Neuronal stem cell (in vitro differentiated cells): ENCODE measurements at regions not wholly inside any gene's neighbourhood (a gene's known extent, or its start where the extent isn't known, plus 50 kb on each side); places are given as distances from the start of the nearest gene placed in this dataset.
A peak's percentile ranks its signal among the peaks of the same experiment; 100 is the strongest.

Source experiments
- DNase-seq: peaks from one replicate; pipeline ENCODE4 v3.0.0-alpha.2; 2013; ENCODE audit warnings: low spot score
- H2AFZ ChIP-seq: one replicate; pipeline ENCODE4 v1.6.1; 2013; ENCODE audit warnings: mild to moderate bottlenecking, low read length, inconsistent platforms
- H2AK5ac ChIP-seq: 2 replicates; pipeline ENCODE4 v1.6.1; 2013; ENCODE audit warnings: low read depth, mild to moderate bottlenecking, inconsistent platforms, low read length, moderate library complexity, mixed read lengths
- H2BK120ac ChIP-seq: 2 replicates; pipeline ENCODE4 v1.6.1; 2013; ENCODE audit warnings: low read depth, mild to moderate bottlenecking, inconsistent platforms, low read length, moderate library complexity, mixed read lengths
- H2BK12ac ChIP-seq: one replicate; pipeline ENCODE4 v1.6.1; 2013; ENCODE audit warnings: low read length, inconsistent platforms
- H2BK15ac ChIP-seq: 2 replicates; pipeline ENCODE4 v1.6.1; 2013; ENCODE audit warnings: mild to moderate bottlenecking, low read length, inconsistent platforms, mixed read lengths
- H2BK5ac ChIP-seq: one replicate; pipeline ENCODE4 v1.6.1; 2013; ENCODE audit warnings: inconsistent platforms, mild to moderate bottlenecking, low read length, moderate library complexity
- H3K14ac ChIP-seq: one replicate; pipeline ENCODE4 v1.6.1; 2013; ENCODE audit warnings: low read length, inconsistent platforms
- H3K18ac ChIP-seq: 2 replicates; pipeline ENCODE4 v1.6.1; 2013; ENCODE audit warnings: low read length, inconsistent platforms
- H3K23ac ChIP-seq: 2 replicates; pipeline ENCODE4 v1.6.1; 2013; ENCODE audit warnings: low read depth, mild to moderate bottlenecking, mixed read lengths, low read length, inconsistent platforms; ENCODE audit not compliant: poor library complexity
- H3K27ac ChIP-seq: replicated peaks from 3 replicates; pipeline ENCODE4 v1.5.1; 2013; ENCODE audit warnings: low read length, inconsistent platforms
- H3K27me3 ChIP-seq, 3 experiments: 2 replicates each; pipeline ENCODE4 v1.6.1; 2013; ENCODE audit warnings: low read length in 3 of 3, mild to moderate bottlenecking in 2 of 3, inconsistent platforms in 1 of 3, low read depth in 1 of 3, mixed read lengths in 1 of 3, moderate library complexity in 1 of 3; ENCODE audit not compliant: control insufficient read depth in 3 of 3, insufficient read depth in 3 of 3
- H3K36me3 ChIP-seq, 2 donors: replicated peaks in 1 of 2; 2 replicates each; pipeline ENCODE4 v1.6.1; 2013; ENCODE audit warnings: low read length in 2 of 2; ENCODE audit not compliant: control insufficient read depth in 2 of 2, insufficient read depth in 2 of 2
- H3K4ac ChIP-seq: 2 replicates; pipeline ENCODE4 v1.6.1; 2013; ENCODE audit warnings: inconsistent platforms, mild to moderate bottlenecking, low read length, moderate library complexity
- H3K4me1 ChIP-seq, 2 donors: 1 replicate in 1 of 2; 2 replicates in 1 of 2; pipeline ENCODE4 v1.6.1; 2013; ENCODE audit warnings: low read length in 2 of 2, low read depth in 1 of 2; ENCODE audit not compliant: control insufficient read depth in 2 of 2, insufficient read depth in 1 of 2
- H3K4me2 ChIP-seq: one replicate; pipeline ENCODE4 v1.6.1; 2013; ENCODE audit warnings: mild to moderate bottlenecking, low read length, inconsistent platforms; ENCODE audit not compliant: insufficient read depth, poor library complexity, severe bottlenecking
- H3K4me3 ChIP-seq, 2 donors: 2 replicates each; pipeline ENCODE4 v1.5.1; 2013; ENCODE audit warnings: low read length in 2 of 2, mild to moderate bottlenecking in 2 of 2, inconsistent platforms in 1 of 2, moderate library complexity in 1 of 2
- H3K79me1 ChIP-seq: one replicate; pipeline ENCODE4 v1.6.1; 2013; ENCODE audit warnings: low read depth, mild to moderate bottlenecking, inconsistent platforms, low read length, moderate library complexity
- H3K9ac ChIP-seq: one replicate; pipeline ENCODE4 v1.6.1; 2013; ENCODE audit warnings: mild to moderate bottlenecking, low read depth, low read length, inconsistent platforms; ENCODE audit not compliant: poor library complexity
- H3K9me3 ChIP-seq, 2 donors: replicated peaks in 1 of 2; 2 replicates each; pipeline versions ENCODE3 to v1.6.1; 2013; ENCODE audit warnings: low read length in 2 of 2, mild to moderate bottlenecking in 2 of 2, inconsistent platforms in 1 of 2, low read depth in 1 of 2, mixed read lengths in 1 of 2, moderate library complexity in 1 of 2; ENCODE audit not compliant: control insufficient read depth in 2 of 2, insufficient read depth in 1 of 2
- H4K8ac ChIP-seq: one replicate; pipeline ENCODE4 v1.6.1; 2013; ENCODE audit warnings: low read depth, mild to moderate bottlenecking, inconsistent platforms, low read length, moderate library complexity
- H4K91ac ChIP-seq: one replicate; pipeline ENCODE4 v1.6.1; 2013; ENCODE audit warnings: low read length, low read depth, mild to moderate bottlenecking, inconsistent platforms; ENCODE audit not compliant: poor library complexity
- WGBS, 2 donors: extraction: QIAGEN DNeasy Blood & Tissue Kit; methylation state at CpG; one replicate each; pipeline ENCODE4 v1.1.7; 2013; ENCODE audit warnings: missing lambda C conversion rate in 2 of 2, mixed read lengths in 1 of 2; ENCODE audit not compliant: insufficient read length in 2 of 2, insufficient replicate concordance in 1 of 2; ENCODE audit errors: extremely low coverage in 2 of 2; 5-methylcytosine and 5-hydroxymethylcytosine counted together

- WGBS, 2 donors = no CpG with 5 or more reads among the region's 7 CpGs
- H3K4me2 ChIP-seq = no peak overlapping the region
Observed at GRCh38 chr4:177242651-177243286, 66.9 kb upstream of the NEIL3 start.

GRCh38 chr4:177246641-177247584, 62.8 kb upstream of the NEIL3 start:
- Histone ChIP-seq H4K8ac (no peak overlapping the region), H2BK15ac (no peak overlapping the region), H2AK5ac (no peak overlapping the region), H4K91ac (no peak overlapping the region), H3K18ac (no peak overlapping the region), H3K23ac (no peak overlapping the region), H3K4ac (no peak overlapping the region), H2BK120ac (no peak overlapping the region), H3K27me3 (no peaks in the 10 kb centered on the region), H3K79me1 (no peaks in the 10 kb centered on the region), H3K4me3 (no peak overlapping the region), H3K9me3 (no peaks in the 10 kb centered on the region), H2BK12ac (no peak overlapping the region), H2AFZ (no peak overlapping the region), H3K4me2 (no peak overlapping the region), H3K14ac (no peak overlapping the region), H2BK5ac (no peak overlapping the region), H3K4me1 (no peaks in the 10 kb centered on the region), H3K27ac (no peak overlapping the region), H3K9ac (no peak overlapping the region), H3K36me3 (no peaks in the 10 kb centered on the region)
- WGBS, 2 donors = no CpG with 5 or more reads among the region's 10 CpGs
- DNase-seq = no peak

More at GRCh38 chr4:177242651-177243286, 66.9 kb upstream of the NEIL3 start:
- H4K91ac ChIP-seq = no peak overlapping the region
- no peak overlapping the region for H2AK5ac ChIP-seq
- H3K4ac ChIP-seq = no peak overlapping the region
- no peak for DNase-seq
- no peak overlapping the region for H2AFZ ChIP-seq
- H3K18ac ChIP-seq = no peak overlapping the region
- no peak overlapping the region for H2BK5ac ChIP-seq
- H3K9me3 ChIP-seq = no peaks in the 10 kb centered on the region
- no peak overlapping the region for H3K4me3 ChIP-seq
- H4K8ac ChIP-seq = no peak overlapping the region
- no peak overlapping the region for H2BK15ac ChIP-seq
- H3K27ac ChIP-seq = no peak overlapping the region
- H3K79me1 ChIP-seq = no peaks in the 10 kb centered on the region
- H3K14ac ChIP-seq = no peak overlapping the region
- H3K4me1 ChIP-seq = no peaks in the 10 kb centered on the region
- no peak overlapping the region for H2BK12ac ChIP-seq
- H2BK120ac ChIP-seq = no peak overlapping the region
- no peaks in the 10 kb centered on the region for H3K36me3 ChIP-seq
- no peak overlapping the region for H3K9ac ChIP-seq
- no peaks in the 10 kb centered on the region for H3K27me3 ChIP-seq
- H3K23ac ChIP-seq = no peak overlapping the region

- Histone ChIP-seq H2AK5ac (no peak overlapping the region), H3K27ac (no peak overlapping the region), H3K9ac (no peak overlapping the region), H2BK120ac (no peak overlapping the region), H3K4me2 (no peak overlapping the region), H2BK15ac (no peak overlapping the region), H3K23ac (no peak overlapping the region), H3K79me1 (no peaks in the 10 kb centered on the region), H3K27me3 (no peaks in the 10 kb centered on the region), H3K18ac (no peak overlapping the region), H3K4ac (no peak overlapping the region), H3K36me3 (no peaks in the 10 kb centered on the region), H2AFZ (peak overlapping the region; percentile 9), H3K4me1 (no peaks in the 10 kb centered on the region), H4K8ac (no peak overlapping the region), H3K14ac (no peak overlapping the region), H2BK12ac (no peak overlapping the region), H3K4me3 (no peak overlapping the region), H2BK5ac (no peak overlapping the region), H4K91ac (no peak overlapping the region), H3K9me3 (no peaks in the 10 kb centered on the region)
- peak; percentile 67 for DNase-seq
- WGBS, 2 donors = no CpG with 5 or more reads among the region's 15 CpGs
Observed at GRCh38 chr4:177250056-177250696, 59.5 kb upstream of the NEIL3 start.

GRCh38 chr4:177251237-177251636, 58.4 kb upstream of the NEIL3 start:
- no peak overlapping the region for H3K9ac ChIP-seq
- no peaks in the 10 kb centered on the region for H3K27me3 ChIP-seq
- H3K27ac ChIP-seq = no peak overlapping the region
- H4K91ac ChIP-seq = no peak overlapping the region
- no peak overlapping the region for H2BK15ac ChIP-seq
- no peaks in the 10 kb centered on the region for H3K9me3 ChIP-seq
- H4K8ac ChIP-seq = no peak overlapping the region
- H3K4me2 ChIP-seq = no peak overlapping the region
- no peak for DNase-seq
- no peak overlapping the region for H3K4ac ChIP-seq
- no peaks in the 10 kb centered on the region for H3K79me1 ChIP-seq
- no peaks in the 10 kb centered on the region for H3K4me1 ChIP-seq
- H2BK120ac ChIP-seq = peak overlapping the region; percentile 3
- H3K18ac ChIP-seq = no peak overlapping the region
- H3K23ac ChIP-seq = no peak overlapping the region
- no peak overlapping the region for H2BK5ac ChIP-seq
- H3K14ac ChIP-seq = no peak overlapping the region
- H3K36me3 ChIP-seq = no peaks in the 10 kb centered on the region
- no peak overlapping the region for H2BK12ac ChIP-seq
- WGBS, 2 donors = no CpG with 5 or more reads among the region's 7 CpGs
- no peak overlapping the region for H2AK5ac ChIP-seq
- no peak overlapping the region for H3K4me3 ChIP-seq
- H2AFZ ChIP-seq = no peak overlapping the region
